Suppressor macrophage treated with lipopolysaccharide for 1 hour (primary cell): ENCODE measurements at regions not wholly inside any gene's neighbourhood (a gene's known extent, or its start where the extent isn't known, plus 50 kb on each side); places are given as distances from the start of the nearest gene placed in this dataset.
"Not testable (repeated sequence)": the region's sequence is repeated elsewhere in the genome, so short reads cannot be mapped to it uniquely, and the experiment has no call there.

ENCODE experiments used
- DNase-seq, 3 donors: peaks; one replicate each; pipeline ENCODE4 v3.0.0-alpha.2; 2020 to 2022

DNA sequence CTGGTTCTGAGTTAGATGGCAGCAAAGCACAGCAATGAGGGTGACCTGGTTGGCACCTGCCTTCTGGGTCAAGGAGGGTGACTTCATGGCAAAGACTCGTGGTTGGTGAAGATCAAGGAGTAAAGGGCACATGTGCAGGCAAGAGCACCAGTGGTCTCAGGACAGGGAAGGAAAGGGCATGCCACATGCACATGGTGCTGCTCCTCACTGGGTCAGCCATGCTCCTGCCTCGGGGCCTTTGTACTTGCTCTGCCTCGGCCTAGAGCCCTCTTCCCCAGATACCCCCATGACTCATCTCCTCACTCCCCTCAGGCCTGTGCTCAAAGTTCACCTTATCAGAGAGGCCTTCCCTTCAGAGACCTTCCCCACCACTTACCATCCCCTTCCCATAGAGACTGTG, 106.7 kb upstream of the KDM7A start:
- no peak for DNase-seq

DNA sequence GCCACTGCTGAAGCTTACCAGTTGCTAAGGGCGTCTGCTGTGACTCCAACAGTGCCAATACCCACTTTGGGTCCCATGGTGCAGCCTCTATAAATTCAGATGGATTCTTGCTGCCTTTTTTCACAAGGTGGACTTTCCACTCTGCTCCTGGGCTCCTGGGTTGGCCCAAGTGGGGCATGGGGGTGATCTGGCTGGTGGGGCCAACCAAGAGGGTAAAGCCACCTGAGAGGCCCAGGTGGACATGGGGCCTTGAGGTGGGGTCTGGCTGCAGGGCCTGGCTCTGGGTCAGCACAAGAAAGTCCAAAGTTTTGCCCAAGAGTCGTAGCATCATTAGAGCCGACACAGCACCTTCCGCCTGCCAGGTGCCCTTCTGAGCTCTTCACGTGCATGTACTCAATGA, 105.2 kb upstream of the KDM7A start:
- no peak for DNase-seq

DNA sequence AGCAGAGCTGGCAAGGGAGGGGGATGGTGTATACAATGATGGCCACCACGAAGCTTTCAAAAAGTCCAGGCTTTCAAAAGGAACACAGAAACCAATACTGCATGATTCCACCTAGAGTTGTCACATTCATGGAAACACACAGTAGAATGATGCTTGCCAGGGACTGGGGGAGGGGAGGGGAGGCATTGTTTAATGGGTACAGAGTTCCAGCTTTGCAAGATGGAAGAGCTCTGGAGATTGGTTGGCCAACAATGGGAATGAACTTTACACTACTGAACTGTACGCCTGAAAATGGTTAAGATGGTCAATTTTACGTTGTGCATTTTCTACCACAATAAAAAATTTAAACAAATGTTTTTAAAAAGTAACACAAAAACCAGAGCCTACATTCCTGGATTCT, 104.5 kb upstream of the KDM7A start:
- no peak for DNase-seq

DNA sequence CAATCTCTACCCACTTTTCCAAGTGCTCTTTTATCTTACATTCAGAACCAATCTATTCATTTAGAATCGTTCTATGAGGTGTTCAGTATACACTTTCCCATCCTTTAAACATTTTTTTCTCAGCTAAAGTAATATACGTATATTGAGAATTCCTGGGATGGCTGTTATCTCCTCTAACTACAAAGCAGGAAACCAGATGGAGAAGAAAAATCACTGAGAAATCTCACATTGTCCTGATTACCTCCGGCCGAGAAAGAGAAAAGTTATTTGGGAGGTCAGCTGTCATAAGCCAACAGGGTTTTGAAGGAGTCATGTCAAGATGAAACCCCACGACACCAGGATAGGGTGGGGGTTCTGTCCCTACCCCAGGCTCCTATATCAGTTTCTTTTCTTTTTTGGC, 99.2 kb upstream of the KDM7A start:
- DNase-seq, result no peak

DNA sequence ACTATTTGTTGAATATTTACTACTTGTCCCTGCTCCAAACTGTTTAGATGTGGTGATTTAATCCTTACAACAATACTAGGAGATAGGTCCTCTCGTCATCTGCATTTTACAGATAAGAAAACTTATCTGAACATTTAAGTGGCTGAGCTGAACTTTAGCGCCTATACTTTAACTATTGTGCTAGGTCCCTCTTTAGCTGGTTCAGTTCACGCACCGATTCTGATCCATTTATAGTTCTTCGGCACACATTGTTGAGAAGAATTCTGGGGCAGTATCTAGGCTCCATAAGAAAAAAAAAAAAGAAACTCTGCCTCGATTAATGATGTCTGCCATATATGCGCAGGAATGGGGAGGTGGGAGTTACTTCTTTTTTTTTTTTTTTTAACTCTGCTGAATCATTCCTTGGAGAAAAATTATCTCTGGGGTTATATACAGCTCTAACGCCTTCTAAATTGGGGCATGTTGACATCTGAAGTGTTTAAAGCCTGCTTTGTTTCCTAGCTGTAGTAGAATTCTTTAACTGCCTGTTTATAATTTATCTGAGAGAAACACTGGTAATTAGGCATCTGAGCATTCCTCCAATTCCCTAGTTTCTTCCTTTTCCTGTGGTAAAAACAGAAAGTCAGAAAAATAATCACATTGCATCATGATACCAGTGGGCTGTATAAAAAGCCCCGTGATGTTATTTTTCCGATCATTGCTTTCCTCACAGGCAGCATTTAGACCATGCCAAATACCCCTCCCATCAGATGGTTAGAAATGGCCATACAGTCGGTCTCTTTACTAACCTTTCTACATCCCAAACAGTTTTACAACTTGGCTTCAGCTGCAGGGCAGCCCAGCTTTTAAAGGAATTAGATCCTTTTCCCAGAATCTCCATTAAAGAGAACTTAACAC, 98.5 kb upstream of the KDM7A start:
- DNase-seq, result peak in 2 of 3 donors; percentile 11 to 35

DNA sequence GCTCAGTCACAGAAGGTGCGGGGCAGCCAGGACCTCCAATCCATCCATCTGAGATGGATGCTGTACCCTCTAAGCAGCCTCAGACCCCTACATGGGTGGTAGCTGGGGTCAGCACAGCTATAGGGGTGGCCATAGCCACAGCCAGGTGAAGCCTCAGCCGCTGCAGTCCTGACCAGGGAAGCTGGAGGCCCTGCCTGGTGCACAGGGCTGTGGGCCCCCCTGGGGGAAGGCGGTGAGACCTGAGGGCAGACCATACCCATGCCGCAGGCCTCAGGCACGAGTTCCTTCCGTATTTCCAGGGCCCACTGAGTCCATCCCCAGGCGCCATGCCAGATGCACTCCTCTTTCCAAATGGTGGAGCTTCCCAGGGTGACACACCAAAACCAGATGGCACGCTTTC, 96.6 kb upstream of the KDM7A start:
- no peak for DNase-seq

DNA sequence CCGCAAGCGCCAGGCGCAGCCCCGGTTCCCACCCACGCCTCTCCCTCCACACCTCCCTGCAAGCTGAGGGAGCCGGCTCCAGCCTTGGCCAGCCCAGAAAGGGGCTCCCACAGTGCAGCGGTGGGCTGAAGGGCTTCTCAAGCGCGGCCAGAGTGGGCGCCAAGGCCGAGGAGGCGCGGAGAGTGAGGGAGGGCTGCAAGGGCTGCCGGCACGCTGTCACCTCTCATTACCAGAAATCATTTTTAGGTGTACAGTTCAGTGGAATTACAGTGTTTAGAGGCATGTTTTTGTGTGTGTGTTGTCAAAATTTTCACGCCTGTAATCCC, 94.8 kb upstream of the KDM7A start:
- DNase-seq, result not testable (repeated sequence)

DNA sequence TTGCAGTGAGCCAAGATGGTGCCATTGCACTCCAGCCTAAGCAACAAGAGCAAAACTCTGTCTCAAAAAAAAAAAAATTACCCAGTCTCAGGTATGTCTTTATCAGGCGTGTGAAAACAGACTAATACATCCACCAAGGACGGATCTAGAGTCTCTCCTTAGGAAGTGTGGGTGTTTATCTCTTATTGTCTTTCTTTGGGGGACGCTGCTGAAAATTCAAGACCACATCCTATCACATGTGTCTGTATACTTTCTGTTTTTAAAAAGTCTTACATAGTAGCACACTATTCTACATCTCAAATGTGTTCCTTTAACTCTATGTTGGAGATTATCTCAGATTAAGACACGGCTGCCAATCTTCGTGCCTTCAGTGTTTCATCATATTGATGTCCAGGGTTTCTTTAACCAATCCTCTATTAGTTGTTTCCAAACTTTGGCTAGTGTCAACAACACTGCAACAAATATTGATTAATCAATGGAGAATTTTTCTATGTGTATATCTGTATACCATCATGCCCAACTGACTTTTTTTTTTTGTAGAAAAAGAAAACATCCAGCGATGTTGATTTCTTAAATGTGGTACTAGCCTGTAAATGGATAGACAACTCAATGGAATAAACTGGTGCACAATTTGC, 92.3 kb upstream of the KDM7A start:
- no peak for DNase-seq

DNA sequence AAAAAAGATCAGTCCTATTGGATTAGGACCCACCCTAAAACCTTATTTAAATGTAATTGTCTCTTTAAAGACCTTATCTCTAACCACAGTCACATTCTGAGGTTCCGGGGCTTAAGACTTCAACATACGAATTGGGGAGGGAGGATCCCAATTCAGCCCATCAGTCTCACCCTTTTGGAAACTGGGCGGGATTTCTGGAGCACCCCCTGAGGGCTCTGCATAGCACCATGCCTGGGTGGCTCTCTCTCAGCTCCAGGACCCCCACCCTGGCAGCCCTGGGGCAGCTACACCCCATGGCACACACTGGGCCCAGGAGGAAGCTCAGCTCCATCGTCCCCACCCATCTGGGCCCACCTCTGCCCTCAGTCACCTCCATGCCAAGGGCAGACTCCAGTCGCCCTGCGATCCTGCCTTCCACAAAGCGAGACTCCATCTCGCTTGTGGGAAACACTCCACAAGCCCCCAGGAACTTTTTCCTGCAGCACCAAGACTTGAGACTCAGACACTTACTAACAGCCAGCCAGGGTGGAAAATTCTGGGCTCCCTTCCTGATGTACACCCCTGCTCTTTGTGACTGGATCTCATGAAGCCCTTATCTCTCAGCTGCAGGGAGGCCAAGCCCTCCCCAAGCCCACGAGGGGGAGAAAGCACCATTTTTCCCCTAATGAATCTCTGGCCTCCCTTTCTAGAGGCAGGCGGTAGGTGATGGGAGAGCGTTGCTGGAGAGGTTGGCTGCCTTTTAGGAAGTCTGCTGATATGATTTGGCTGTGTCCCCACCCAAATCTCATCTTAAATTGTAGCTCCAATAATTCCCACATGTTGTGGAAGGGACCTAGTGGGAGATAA, 90.8 kb upstream of the KDM7A start:
- no peak for DNase-seq

DNA sequence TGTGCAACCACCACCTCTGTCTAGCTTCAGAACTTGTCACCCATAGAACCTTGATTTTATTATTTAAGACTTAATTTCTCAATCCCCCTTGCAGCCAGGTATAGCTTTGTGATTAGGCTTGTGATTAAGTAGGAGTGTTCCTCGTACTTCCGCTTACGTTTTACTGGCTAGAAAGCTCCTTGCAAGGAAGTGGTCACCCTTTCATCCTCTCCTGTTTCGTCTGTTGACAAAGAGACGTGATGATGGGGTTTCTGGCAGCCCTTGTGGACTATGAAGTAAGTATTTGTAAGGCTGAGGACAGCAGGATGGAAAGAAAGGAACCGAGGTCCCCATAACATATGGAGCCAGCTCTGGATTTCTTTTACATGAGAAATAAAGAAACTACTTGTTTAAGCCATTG, 86.5 kb upstream of the KDM7A start:
- DNase-seq, result peak; percentile 37 to 57 (median 43)

DNA sequence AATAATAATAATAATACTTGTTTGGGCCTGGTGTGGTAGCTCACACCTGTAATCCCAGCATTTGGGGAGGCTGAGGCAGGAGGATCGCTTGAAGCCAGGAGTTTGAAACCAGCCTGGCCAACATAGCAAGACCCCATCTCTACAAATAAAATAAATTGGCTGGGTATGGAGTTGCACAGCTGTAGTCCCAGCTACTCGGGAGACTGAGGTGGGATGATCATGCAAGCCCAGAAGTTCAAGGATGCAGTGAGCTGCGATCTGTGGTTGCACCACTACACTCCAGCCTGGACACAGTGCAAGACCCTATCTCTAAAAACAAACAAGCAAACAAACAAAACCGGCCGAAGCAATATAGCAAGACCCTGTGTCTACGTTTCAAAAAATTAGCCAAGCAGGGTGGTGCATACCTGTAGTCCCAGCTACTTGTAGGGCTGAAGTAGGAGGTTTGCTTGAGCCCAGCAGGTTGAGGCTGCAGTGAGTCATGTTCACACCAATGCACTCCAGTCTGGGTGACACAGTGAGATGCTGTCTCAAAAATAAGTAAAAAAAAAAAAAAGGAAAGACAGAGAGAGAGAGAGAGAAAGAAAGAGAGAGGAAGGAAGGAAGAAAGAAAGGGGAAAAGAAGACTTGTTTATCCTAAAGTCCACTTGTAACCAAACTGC, 85.6 kb upstream of the KDM7A start:
- no peak for DNase-seq

DNA sequence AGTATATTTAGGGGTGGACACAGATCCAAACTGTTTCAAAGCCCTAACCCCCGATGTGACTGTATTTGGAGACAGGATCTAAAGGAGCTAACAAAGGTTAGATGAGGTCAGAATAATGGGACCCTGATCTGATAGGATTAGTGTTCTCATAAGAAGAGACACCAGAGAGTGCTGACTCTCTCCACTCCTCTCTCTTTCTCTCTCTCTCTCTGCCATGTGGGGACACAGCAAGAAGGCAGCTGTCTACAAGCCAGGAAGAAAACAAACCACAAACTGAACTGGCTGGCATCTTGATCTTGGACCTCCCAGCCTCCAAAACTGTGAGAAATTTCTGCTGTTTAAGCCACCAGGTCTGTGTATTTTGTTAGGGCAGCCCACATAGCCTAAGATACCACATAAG, 84.7 kb upstream of the KDM7A start:
- DNase-seq, result no peak

DNA sequence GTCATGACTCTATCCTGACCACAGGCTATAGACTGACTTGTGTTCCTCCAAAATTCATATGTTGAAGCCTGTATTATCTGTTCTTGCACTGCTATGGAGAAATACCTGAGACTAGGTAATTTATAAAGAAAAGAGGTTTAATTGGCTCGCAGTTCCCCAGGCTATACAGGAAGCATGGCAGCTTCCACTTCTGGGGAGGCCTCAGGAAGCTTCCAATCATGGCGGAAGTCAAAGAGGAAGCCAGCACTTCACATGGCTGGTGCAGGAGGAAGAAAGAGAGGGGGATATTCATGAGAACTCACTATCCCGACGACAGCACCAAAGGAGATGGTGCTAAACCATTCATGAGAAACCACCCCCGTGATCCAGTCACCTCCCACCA, 84.3 kb upstream of the KDM7A start:
- DNase-seq, result no peak

DNA sequence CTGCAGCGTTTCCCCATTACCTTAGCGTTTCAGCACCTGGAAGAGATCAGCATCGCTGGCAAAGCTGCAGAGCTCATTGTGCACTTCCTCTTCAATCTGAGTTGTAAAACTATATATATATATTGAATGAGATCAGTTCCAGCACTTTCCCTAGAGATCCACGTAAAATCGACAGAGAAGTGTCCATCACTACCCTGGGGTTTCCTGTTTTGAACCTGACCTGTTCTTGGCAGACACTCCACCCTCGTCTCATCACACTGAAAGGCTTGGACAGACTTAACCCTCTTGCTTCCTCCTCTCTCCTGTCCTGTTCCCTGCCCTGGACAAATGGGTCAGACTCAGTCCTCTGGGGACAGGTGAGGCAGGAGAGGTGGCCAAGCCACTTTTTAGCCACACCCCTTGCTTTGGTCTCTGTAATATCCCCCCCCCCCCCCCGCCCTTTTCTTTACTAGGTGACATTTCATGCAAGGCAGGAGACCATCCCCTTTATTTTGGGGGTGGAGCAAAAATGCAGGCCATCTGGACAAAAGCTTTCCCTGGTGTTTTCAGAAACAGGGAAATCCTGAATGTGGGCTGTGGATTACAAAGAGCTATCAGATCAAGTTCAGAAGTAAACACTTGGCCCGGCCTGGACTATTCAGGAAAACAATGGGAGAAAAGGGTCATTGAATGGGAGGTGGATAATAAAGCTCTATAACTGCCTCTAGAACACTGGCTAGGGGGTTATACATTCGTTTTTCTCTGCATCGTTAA, 83.7 kb upstream of the KDM7A start:
- no peak for DNase-seq

DNA sequence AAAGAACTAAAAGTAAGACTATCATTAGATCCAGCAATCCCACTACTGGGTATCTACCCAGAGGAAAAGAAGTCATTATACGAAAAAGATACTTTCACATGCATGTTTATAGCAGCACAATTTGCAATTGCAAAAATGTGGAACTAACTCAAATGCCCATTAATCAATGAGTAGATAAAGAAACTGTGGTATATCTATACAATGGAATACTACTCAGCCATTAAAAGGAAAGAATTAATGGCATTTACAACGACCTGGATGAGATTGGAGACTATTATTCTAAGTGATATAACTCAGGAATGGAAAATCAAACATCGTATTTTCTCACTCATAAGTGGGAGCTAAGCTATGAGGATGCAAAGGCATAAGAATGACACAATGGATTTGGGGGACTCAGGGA, 80.5 kb upstream of the KDM7A start:
- DNase-seq, result not testable (repeated sequence)

DNA sequence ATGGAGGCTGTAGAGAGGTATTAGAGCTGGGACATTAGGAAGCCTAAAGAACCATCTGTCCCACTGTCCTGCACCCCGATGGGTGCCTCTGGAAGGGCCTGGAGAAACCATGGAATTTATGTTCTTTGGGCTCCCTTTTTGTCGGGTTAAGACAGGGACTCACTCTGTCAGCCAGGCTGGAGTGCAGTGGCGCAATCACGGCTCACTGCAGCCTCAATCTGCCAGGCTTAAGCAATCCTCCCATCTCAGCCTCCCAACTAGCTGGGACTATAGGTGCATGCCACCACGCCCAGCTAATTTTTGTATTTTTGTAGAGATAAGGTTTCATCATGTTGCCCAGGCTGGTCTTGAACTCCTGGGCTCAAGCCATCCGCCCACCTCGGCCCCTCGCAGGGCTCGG, 78.2 kb upstream of the KDM7A start:
- DNase-seq, result not testable (repeated sequence)

DNA sequence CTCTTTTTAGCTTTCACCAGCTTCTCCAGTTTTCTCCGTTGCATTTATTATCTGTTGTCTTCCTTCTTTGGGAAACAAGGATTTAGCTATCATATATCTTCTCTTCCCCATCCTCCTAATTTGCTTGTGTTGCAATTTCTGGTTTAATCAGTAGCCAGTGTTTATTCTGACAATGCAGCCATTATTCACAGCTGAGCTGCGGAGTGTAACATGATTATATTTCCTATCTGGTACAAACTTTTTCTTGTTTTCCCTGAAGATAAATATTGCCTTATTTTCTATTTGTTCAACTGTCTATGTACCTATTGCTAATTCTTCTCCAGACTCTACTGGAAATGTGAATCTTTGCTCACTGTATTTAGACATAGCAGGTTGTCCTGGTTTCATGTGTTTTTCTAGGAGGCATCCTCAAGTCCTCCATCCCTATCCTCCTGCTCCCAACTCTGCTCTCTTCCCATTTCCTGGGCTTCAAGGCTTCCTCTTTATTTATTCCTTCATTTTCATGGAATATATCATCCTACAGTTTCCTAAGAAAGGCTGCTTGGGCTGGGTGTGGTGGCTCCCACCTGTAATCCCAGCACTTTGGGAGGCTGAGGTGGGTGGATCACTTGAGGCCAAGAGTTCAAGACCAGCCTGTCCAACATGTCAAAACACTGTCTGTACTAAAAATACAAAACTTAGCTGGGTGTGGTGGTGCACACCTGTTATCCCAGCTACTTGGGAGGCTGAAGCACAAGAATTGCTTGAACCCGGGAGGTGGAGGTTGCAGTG, 72.4 kb upstream of the KDM7A start:
- DNase-seq, result no peak

DNA sequence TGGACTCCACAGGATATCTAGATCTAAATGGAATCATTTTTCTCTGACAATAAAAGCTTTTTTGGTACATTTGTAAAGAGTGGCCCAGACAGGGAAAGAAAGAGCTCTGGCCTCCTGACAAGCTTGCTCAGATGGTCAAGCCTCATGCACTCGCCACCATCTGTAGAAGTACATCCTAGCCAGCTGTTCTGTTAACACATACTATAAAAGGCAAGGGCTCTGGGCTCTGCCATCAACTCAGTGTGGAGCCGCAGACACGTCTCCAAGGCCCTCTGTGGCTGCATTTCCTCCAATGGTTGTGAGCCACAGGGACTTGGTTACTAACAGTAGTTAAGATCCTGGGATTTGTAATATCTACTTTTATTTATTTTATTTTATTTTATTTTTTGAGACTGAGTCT, 70.8 kb upstream of the KDM7A start:
- DNase-seq, result no peak

DNA sequence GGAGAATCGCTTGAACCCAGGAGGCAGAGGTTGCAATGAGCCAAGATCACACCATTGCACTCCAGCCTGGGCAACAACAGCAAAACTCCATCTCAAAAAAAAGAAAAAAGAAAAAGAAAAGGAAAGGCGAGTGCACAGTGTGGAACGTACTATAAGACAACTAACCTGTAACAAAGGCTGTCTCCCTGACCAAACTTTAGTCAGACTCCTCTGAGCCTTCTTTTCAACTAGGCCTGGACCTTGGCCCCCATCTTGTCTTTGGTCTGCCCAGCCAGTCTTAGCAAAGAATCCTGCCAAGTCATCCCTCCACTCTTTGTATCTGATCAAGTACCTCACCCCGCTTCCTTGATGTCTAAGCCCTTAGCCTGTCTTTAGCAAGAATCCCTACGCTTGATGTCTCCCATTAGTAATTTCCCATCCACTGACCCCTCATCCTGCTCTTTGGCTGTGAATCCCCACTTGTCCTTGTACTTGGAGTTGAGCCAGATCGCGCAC, 68.9 kb upstream of the KDM7A start:
- DNase-seq, result no peak

DNA sequence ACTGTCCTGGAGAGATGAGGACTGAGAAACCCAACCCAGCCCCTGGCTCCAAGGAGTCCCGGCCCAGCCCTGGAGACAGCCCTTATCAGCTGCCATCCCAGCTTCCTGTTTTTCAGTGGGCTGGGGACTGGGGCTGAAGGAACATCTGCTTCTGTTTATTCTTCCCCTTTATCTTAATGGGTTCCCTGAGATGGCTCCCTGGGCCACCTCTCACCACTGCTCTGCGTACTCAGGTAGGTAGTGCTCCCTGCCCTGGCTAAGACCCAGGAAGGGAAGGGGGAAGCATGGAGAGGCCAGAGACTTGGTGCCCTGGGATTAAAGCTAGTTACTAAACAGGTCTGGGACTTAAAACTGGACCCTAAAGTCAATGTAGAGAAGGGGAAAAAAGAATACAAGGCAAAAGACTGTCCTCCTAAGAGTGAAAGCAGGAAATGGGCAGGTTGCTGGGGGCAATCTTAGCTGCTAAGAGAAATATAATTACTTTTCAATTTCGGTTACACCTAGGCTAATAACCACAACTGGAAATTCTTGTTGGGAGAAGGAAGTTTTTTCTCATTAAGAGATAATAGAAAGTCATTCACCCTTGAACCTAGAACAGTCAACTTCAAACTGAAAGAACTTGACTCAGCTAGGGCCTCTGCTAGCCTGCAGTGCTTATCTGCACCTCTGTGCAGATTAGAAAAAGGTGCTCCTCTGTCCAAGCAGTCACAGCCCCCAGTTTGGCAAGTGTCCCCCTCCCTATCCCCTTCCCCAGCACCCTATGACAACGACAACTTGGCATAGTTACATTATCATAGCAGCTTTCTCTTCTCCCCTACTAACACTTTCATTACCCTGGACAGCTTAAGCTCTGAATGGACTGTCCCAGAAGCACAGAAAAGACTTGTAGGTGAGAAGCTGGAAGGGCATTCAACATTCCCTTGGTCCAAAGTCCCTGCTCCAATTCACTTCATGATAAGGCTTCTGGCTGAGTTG, 65.6 kb upstream of the KDM7A start:
- peak; percentile 56 to 71 (median 61) for DNase-seq
